GM18508 (cell line): ENCODE measurements at regions not wholly inside any gene's neighbourhood (a gene's known extent, or its start where the extent isn't known, plus 50 kb on each side); places are given as distances from the start of the nearest gene placed in this dataset.
"Not testable (repeated sequence)": the region's sequence is repeated elsewhere in the genome, so short reads cannot be mapped to it uniquely, and the experiment has no call there.

Source experiments
- ATAC-seq: cut with Tn5 transposase; IDR thresholded peaks from one replicate; pipeline ENCODE4 v1.9.1; 2021; ENCODE audit warnings: moderate number of reproducible peaks; ENCODE audit not compliant: insufficient read depth, unreplicated experiment

DNA sequence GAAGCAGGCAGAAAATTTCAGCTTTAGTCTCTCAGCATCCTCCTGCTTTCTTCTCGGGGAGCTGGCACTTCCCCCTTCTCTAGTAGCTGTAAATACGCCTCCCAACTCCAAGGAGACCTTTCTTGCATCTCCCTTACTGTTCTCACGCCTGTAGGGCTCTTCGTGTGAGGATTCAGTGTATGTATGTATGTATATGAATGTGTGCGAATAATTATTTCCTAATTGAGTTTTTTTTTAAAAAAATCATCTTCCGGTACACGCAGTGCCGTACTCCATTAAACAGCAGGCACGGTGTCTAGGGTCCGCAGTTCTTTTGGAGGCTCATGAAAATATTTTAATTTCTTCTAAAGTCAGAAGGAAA lies 85.4 kb downstream of the HFE start:
- ATAC-seq, result no peak

DNA sequence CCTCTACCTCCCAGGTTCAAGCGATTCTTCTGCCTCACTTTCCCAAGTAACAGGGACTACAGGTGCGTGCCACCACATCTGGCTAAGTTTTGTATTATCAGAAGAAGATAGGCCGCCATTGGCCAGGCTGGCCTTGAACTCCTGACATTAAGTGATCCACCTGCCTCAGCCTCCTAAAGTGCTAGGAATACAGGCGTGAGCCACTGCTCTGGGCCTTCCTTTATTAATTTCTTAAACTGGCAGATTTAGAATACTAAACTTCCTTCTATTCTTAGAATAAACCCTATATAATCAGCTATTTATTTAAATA lies 86.6 kb downstream of the HFE start:
- ATAC-seq, result no peak

DNA sequence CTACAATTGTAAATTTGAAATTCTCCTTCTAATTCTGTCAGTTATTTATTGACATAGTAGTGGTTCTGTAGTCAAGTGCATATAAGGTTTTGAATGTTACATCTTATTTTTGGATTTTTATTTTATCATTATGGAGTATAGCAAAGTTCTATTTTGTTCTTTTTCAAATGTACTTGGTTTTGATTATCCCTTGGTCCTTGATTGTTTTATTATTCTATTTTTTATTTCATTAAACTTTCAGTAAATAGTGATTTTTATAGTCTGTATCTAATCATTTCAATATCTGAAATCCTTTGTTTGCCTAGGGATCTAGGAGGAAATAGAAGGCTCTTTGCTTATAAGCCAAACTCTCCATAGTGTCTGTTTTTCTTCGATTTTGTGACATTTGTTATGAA lies 87.8 kb downstream of the HFE start:
- ATAC-seq, result no peak

DNA sequence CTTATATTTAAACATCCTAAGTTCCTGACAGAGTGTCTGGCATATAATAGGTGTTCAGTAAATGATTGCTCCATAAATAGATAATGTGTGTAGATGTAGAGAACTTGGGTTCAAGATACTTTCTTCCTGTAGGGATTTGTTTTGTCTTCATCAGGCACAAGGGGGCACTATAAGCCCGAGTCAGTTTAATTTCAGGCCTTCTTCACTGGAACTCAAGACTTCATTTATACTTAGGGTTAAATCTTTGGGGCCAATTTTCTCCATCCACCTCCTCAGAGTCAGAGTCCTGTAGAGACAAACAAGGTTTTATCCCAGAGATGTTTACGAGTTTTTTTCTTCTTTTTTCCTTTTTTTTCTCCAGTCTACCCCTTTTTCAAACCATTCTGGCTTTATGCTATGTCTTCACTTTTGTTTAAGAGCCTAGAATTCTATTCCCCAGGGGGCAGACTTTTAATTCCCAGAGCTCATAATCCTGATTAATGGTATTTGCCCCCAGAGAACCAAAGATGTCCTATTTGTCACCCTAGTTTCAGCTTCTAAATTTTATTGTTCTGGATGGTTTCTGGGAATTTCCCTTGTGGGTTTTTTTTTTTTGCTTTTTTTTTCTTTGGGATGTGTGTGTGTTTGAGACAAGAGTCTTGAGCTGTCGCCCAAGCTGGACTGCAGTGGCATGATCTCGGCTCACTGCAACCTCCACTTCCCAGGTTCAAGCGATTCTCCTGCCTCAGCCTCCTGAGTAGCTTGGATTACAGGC lies 88.4 kb downstream of the HFE start:
- ATAC-seq, result no peak

DNA sequence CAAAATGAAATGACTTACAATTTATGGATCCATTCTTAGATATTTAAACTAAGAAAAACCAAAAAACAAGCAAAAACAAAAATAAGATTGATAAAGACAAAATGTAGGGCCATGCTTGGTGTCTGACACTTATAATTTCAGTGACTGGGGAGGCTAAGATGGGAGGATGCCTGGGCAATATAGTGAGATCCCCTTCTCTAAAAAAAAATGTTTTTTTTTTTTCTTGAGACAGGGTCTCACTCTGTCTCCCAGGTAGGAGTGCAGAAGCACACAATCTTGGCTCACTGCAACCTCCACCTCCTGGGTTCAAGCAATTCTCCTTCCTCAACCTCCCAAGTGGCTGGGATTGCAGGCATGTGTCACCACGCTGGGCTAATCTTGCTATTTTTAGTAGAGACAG lies 92.4 kb downstream of the HFE start:
- no peak for ATAC-seq

DNA sequence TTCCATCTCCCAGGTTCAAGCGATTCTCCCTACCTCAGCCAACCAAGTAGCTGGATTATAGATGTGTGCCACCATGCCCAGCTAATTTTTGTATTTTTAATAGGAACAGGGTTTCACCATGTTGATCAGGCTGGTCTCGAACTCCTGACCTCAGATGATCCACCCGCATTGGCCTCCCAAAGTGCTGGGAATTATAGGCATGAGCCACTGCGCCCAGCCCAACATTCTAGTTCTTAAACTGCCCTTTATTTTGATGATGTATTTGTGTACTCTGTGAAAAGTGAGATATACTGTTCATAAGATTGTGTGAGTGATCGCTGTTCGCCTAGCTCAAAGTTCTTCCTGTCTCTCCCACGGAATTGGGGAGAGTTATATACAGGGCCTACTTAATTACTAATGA lies 93.1 kb downstream of the HFE start:
- ATAC-seq, result no peak

DNA sequence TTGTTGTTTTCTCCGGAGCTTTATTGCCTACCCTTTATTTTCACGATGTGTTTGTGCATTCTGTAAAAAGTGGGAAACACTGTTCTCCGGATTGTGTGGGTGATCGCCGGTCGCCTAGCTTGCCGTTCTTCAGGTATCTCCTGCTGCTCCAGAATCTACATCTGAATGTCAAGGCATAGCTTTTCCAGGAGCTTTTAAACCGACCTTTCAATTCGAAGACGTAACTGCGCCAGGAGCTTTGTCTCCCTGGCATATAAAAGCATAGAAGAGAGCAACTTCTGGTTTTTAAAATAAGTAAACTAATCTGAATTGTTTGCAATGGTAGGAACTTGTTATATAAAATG lies 96.0 kb downstream of the HFE start:
- no peak for ATAC-seq

DNA sequence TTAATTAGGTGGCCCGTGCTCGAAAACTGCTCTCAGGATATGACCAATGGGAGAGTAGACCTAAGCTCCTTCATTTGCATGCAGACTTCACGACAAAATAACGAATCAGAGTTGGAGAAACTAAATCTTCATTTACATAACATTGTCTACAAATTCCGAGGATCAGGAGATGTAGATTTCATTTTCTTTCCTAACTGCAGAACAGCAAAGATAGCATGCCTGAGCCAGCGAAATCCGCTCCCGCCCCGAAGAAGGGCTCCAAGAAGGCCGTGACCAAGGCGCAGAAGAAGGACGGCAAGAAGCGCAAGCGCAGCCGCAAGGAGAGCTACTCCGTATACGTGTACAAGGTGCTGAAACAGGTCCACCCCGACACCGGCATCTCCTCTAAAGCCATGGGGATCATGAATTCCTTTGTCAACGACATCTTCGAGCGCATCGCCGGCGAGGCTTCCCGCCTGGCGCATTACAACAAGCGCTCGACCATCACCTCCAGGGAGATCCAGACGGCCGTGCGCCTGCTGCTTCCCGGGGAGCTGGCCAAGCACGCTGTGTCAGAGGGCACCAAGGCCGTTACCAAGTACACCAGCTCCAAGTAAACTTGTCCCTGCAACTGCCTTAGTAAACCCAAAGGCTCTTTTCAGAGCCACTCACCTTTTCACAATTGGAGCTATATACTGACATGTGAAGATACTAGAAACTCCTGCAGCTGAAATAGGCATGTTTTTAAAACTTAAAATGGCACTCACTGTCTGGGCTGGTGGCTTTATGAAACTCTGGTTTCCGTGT lies 96.5 kb downstream of the HFE start:
- ATAC-seq, result no peak

DNA sequence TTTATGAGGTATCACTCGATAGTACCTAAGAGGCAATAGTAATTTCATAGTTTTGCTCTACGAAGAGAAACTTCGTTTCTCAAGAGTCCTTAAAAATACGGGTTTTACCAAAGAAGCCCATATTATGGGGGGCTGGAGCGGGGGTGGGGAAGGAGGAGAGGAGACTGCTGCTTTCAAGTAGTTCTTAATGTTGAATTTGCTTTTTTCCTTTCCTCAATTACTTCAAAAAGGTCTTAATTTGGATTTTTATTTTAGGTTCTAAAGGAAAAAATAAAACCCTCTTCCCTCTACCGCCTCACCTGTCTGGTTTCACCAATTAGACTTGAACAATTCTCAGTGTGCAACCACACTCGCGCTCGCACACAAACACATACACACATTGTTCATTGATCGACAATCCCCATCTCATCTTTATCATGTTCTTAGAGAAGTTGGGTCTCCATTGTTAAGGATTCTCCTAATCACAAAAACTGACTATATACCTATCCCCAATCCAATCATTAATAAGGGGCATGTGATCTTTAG lies 97.2 kb downstream of the HFE start:
- no peak for ATAC-seq

DNA sequence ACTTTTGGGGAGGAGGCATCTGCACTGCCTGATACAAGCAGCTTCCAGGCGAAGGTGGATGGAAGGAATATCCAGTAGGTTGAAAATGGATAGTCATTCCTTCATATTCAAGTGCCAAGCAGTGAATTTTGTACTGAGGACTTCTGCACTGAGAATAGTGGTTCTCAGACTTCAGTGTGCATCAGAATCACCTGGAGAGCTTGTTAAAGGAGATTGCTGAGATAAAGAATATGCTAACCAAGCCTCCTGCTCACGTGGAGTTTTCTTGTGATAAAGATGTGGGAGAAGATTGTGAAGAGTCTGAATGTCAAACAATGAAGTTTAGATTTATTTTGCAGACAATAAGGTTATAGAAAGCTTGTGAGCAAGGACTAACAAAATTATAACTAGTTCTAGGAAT lies 97.8 kb downstream of the HFE start:
- ATAC-seq, result no peak

DNA sequence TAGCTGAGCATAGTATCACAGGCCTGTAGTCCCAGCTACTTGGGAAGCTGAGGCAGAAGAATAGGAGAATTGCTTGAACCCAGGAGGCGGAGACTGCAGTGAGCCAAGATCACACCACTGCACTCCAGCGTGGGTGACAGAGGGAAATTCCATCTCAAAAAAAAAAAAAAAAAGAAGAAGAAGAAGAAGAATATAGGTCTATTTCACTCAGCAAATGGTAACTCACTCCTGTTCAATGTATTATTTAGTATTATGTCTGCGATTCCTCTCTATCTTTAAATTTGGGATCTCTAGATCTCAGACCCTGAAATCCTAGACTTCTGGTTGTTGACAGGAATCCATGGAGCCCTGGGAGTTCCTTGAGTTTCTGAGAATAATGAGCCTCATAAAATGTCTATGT lies 98.6 kb downstream of the HFE start:
- ATAC-seq, result no peak

DNA sequence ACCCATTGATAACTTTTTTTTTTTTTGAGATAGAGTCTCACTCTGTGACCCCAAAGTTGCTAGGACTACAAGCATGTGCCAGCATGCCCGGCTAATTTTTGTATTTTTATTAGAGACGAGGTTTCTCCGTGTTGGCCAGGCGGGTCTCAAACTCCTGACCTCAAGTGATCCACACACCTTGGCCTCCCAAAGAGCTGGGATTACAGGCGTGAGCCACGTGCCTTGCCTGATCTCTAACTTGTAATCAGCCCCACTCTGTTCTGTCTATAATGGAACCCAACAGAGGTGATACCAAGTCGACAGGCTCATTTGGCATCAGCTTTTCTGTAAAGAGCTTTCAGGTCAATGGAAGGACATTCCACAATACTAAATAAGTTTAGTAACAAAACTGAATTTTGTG lies 99.4 kb downstream of the HFE start:
- ATAC-seq, result no peak

DNA sequence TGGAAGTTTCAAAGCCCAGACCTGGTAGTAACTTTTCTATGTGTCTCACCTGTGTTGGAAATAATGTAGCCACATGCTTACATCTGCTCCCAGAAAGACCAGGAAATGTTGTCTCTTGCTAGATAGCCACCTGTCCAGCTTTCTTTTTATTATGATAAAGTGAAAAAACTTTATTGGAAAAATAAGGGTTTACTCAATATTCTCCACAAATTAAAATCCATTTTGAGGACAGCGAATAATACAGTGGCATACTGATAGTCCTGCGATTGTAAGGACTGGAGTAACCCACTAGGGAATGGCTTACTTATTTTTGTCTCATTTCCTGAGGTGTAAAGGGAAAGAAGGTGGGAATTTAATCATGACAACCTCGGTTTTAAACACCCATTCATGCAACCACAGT lies 100.1 kb downstream of the HFE start:
- ATAC-seq, result no peak

DNA sequence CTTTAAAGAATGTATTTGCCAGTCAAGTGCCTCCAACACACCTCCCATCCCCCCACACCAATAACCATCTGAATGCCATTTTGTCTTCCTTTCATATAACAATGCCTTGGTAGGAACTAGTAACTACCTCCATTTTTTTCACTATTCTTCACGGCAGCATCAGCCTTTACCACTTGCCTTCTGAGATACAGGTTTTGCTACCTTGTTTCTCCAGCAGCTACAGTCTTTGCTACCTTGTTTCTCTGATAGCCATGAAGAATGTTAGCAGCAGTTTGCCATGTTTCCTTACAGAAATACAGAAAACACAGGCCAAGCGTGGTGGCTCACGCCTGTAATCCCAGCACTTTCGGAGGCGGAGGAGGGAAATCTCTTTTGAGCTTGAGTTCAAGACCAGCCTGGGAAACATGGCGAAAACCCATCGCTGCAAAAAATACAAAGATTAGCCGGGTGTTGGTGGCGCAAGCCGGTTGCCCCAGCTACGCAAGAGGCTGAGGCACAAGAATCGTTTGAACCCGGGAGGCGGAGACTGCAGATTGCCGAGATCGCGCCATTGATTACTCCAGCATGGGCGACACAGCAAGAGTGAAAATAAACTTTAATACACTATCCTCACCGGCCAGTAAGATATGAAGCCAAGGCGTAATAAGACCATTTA lies 100.9 kb downstream of the HFE start:
- no peak for ATAC-seq

DNA sequence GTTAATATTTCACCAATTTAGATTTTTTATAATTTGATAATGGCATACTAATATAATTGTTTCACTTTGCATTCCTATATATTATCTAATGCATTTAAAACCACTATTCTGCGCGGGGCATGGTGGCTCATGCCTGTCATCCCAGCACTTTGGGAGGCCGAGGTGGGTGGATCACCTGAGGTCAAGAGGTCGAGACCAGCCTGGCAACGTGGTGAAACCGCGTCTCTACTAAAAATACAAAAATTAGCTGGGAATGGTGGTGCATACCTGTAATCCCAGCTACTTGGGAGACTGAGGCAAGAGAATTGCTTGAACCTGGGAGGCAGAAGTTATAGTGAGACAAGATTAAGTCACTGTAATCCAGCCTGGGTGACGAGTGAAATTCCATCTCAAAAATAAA lies 104.3 kb downstream of the HFE start:
- ATAC-seq, result not testable (repeated sequence)

DNA sequence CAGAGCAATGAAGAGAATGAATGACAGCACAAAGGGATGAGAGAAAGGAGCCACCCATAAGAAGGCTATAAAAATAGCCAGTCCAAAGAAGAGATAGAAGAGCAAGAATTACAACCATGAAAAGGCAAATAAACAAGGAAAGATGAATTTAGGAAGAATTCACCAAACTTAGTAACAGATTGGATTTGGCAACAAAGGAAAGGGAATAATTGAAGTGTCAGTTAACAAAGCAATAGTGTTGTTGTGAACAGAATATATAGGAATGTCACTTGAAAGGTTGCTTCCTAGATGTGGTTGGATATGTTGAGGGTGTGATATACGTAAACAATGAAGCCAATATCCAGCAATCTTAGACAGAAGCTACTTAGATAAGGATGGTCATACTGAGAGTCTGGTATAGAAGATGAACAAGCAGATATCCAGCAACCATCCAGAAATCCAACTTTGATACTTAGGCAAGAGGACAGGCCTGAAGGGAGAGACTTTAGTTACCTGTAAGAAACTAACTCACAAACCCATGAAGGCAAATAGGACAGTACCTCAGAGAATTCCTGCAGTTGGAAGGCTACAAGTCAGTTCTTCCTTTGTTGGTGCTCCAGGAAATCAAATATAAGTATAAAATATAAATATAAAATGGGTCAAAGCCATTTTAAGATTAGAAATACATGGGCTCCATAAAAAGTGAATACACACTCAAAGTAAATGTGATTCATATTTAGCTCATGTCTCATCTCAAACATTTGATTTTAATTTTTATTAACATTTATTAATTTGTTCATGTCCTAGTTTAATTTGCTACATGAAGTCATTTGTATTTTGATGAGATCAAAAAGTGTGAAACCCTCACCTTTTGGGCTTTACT lies 106.5 kb downstream of the HFE start:
- ATAC-seq, result no peak

DNA sequence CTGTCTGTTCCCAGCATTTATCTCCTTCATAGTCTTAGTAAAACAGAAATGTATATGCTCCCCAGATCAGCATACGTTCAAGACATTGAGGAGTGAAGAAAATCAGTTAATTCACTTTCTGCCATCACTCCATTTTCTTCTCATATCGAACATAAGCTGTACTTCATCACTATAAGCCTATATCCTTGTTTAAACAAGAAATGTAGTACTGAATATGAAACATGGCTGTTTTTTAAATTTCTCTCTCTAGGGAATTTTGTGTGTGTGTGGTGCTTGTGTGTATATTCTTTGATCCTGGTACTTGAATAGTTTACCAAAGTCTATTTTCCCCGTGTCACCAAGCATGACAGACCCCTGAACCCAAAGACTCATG lies 107.1 kb downstream of the HFE start:
- ATAC-seq, result no peak

DNA sequence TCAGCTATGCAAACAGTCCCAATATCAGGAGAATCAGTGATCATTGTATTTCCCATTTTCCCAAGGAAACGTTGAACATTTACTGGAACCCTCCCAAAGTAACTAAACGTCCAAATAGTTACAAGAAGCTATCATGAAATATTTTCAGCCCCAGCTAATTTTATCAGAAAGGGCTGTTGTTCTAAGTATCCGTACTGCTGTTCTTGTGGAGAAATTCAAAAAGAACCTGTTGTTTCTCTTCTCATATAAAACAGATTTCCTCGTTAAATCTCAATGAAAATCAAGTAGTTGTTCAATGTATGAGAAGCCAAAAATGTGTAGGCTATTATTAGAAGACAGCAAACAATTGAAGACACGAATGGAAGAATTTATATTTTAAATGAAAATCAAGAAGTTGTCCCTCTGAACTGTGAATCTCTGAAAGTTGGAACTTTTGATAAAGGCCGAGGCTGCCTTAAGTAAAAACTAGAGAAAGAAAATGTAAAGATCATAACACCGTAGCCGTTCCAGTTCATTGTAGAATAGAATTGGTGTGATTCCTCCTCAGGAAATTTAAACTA lies 107.7 kb downstream of the HFE start:
- ATAC-seq, result no peak

DNA sequence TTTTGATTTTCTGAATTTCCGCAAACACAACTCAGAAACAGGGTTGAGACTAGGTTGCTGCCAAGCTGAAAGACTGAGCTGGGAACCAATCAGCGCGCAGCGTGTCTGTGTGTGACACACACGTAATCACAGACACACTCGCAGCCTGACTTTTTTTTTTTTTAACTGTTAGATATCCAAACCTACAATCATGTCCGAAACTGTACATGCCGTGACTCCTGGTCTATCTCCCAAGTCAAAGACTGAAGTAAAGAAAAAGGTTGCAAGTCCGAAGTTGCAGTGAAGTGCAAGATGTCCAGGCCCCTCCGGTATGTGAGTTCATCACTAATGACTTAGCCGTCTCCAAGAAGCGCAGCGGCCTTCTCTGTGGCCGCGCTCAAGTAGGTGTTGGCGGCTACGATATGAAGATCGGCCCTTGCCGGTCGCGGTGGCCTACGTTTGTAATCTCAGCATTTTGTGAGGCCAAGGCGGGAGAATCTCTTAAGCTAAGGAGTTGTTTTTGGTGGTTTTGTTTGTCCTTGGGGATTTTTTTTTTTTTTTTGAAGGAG lies 108.2 kb downstream of the HFE start:
- ATAC-seq, result no peak
